HUES64 (cell line): ENCODE measurements at regions not wholly inside any gene's neighbourhood (a gene's known extent, or its start where the extent isn't known, plus 50 kb on each side); places are given as distances from the start of the nearest gene placed in this dataset.

ENCODE experiments used
- H3K27ac ChIP-seq: 2 replicates; pipeline ENCODE4 v1.7.0; 2013; ENCODE audit warnings: low read depth, low read length, inconsistent platforms
- H3K27me3 ChIP-seq: 2 replicates; pipeline ENCODE4 v1.6.1; 2013; ENCODE audit warnings: mild to moderate bottlenecking, low read length; ENCODE audit not compliant: insufficient read depth
- H3K36me3 ChIP-seq: 2 replicates; pipeline ENCODE4 v1.6.1; 2013; ENCODE audit warnings: mild to moderate bottlenecking, low read length; ENCODE audit not compliant: insufficient read depth
- H3K4me1 ChIP-seq: 2 replicates; pipeline ENCODE4 v1.6.1; 2013; ENCODE audit warnings: mild to moderate bottlenecking, low read length, moderate library complexity; ENCODE audit not compliant: insufficient read depth
- H3K4me3 ChIP-seq: 2 replicates; pipeline ENCODE4 v1.5.1; 2013; ENCODE audit warnings: mild to moderate bottlenecking, low read length, moderate library complexity
- H3K9ac ChIP-seq: 2 replicates; pipeline ENCODE4 v1.6.1; 2013; ENCODE audit warnings: mild to moderate bottlenecking, low read depth, low read length
- H3K9me3 ChIP-seq: 2 replicates; pipeline ENCODE4 v1.6.1; 2013; ENCODE audit warnings: low read depth, low read length; ENCODE audit not compliant: insufficient read depth
- WGBS: fragments of 150-250, 120-280 bp; methylation state at CpG from one replicate; pipeline ENCODE4 v1.1.7; 2013; ENCODE audit warnings: missing lambda C conversion rate; 5-methylcytosine and 5-hydroxymethylcytosine counted together

GRCh38 chr21:17402937-17403336, 109.9 kb upstream of the CXADR start:
- Histone ChIP-seq H3K36me3 (no peaks in the 10 kb centered on the region), H3K9me3 (no peaks in the 10 kb centered on the region), H3K9ac (no peak overlapping the region), H3K27ac (no peak overlapping the region), H3K4me1 (no peaks in the 10 kb centered on the region), H3K4me3 (no peak overlapping the region), H3K27me3 (no peaks in the 10 kb centered on the region)
- WGBS = 96% methylated on average over 3 of the region's 3 CpGs

- Histone ChIP-seq H3K4me1 (no peaks in the 10 kb centered on the region), H3K27ac (no peak overlapping the region), H3K27me3 (no peaks in the 10 kb centered on the region), H3K9ac (no peak overlapping the region), H3K9me3 (no peaks in the 10 kb centered on the region), H3K4me3 (no peak overlapping the region), H3K36me3 (no peaks in the 10 kb centered on the region)
- 91% methylated on average over 4 of the region's 4 CpGs for WGBS
These were observed 106.6 kb upstream of the CXADR start for GRCh38 chr21:17406202-17406601.

GRCh38 chr21:17414766-17415165, 98.1 kb upstream of the CXADR start:
- Histone ChIP-seq H3K4me1 (peaks cover 10% of the 10 kb centered on the region), H3K4me3 (no peak overlapping the region), H3K36me3 (no peaks in the 10 kb centered on the region), H3K27ac (no peak overlapping the region), H3K9me3 (no peaks in the 10 kb centered on the region), H3K9ac (no peak overlapping the region), H3K27me3 (no peaks in the 10 kb centered on the region)
- WGBS = 42% methylated on average over 1 of the region's 1 CpG

- no peaks in the 10 kb centered on the region for H3K27me3 ChIP-seq
- no peak overlapping the region for H3K4me3 ChIP-seq
- H3K27ac ChIP-seq = no peak overlapping the region
- H3K9ac ChIP-seq = no peak overlapping the region
- peaks cover 10% of the 10 kb centered on the region for H3K4me1 ChIP-seq
- no peaks in the 10 kb centered on the region for H3K9me3 ChIP-seq
- no peaks in the 10 kb centered on the region for H3K36me3 ChIP-seq
- 93% methylated on average over 2 of the region's 2 CpGs for WGBS
These were observed 96.7 kb upstream of the CXADR start for GRCh38 chr21:17416139-17416538.

- no peaks in the 10 kb centered on the region for H3K9me3 ChIP-seq
- H3K27me3 ChIP-seq = no peaks in the 10 kb centered on the region
- no peak overlapping the region for H3K9ac ChIP-seq
- no peak overlapping the region for H3K4me3 ChIP-seq
- H3K36me3 ChIP-seq = no peaks in the 10 kb centered on the region
- 96% methylated on average over 2 of the region's 2 CpGs for WGBS
- H3K4me1 ChIP-seq = no peaks in the 10 kb centered on the region
- no peak overlapping the region for H3K27ac ChIP-seq
These were observed 89.9 kb upstream of the CXADR start for GRCh38 chr21:17422931-17423330.

- no peak overlapping the region for H3K4me3 ChIP-seq
- 0 out of 2 replicates have a peak, but pooled peaks cover 4% of the 10 kb centered on the region for H3K4me1 ChIP-seq
- H3K9ac ChIP-seq = no peak overlapping the region
- H3K9me3 ChIP-seq = no peaks in the 10 kb centered on the region
- no peaks in the 10 kb centered on the region for H3K27me3 ChIP-seq
- WGBS = 97% methylated on average over 7 of the region's 7 CpGs
- H3K36me3 ChIP-seq = no peaks in the 10 kb centered on the region
- H3K27ac ChIP-seq = no peak overlapping the region
These were observed 85.7 kb upstream of the CXADR start for GRCh38 chr21:17427157-17427556.

GRCh38 chr21:17427831-17428483, 84.9 kb upstream of the CXADR start:
- Histone ChIP-seq H3K4me3 (no peak overlapping the region), H3K27me3 (no peaks in the 10 kb centered on the region), H3K9me3 (no peaks in the 10 kb centered on the region), H3K9ac (no peak overlapping the region), H3K36me3 (no peaks in the 10 kb centered on the region), H3K27ac (no peak overlapping the region), H3K4me1 (0 out of 2 replicates have a peak, but pooled peaks cover 4% of the 10 kb centered on the region)
- 89% methylated on average over 10 of the region's 10 CpGs for WGBS

GRCh38 chr21:17428484-17428869, 84.4 kb upstream of the CXADR start:
- Histone ChIP-seq H3K27me3 (no peaks in the 10 kb centered on the region), H3K9ac (no peak overlapping the region), H3K9me3 (no peaks in the 10 kb centered on the region), H3K27ac (no peak overlapping the region), H3K4me3 (no peak overlapping the region), H3K4me1 (0 out of 2 replicates have a peak, but pooled peaks cover 4% of the 10 kb centered on the region), H3K36me3 (no peaks in the 10 kb centered on the region)
- WGBS = 95% methylated on average over 5 of the region's 5 CpGs

- Histone ChIP-seq H3K9ac (no peak overlapping the region), H3K27ac (no peak overlapping the region), H3K4me1 (0 out of 2 replicates have a peak, but pooled peaks cover 4% of the 10 kb centered on the region), H3K36me3 (no peaks in the 10 kb centered on the region), H3K9me3 (no peaks in the 10 kb centered on the region), H3K4me3 (no peak overlapping the region), H3K27me3 (no peaks in the 10 kb centered on the region)
- 96% methylated on average over 5 of the region's 5 CpGs for WGBS
These were observed 83.9 kb upstream of the CXADR start for GRCh38 chr21:17428980-17429379.

- Histone ChIP-seq H3K9ac (no peak overlapping the region), H3K36me3 (no peaks in the 10 kb centered on the region), H3K27me3 (no peaks in the 10 kb centered on the region), H3K27ac (no peak overlapping the region), H3K4me1 (0 out of 2 replicates have a peak, but pooled peaks cover 4% of the 10 kb centered on the region), H3K9me3 (no peaks in the 10 kb centered on the region), H3K4me3 (no peak overlapping the region)
- 90% methylated on average over 3 of the region's 3 CpGs for WGBS
These were observed 82.9 kb upstream of the CXADR start for GRCh38 chr21:17429936-17430335.

- 92% methylated on average over 2 of the region's 3 CpGs for WGBS
These were observed 80.1 kb upstream of the CXADR start for GRCh38 chr21:17432732-17433057.

GRCh38 chr21:17433730-17434129, 79.1 kb upstream of the CXADR start:
- Histone ChIP-seq H3K4me3 (no peak overlapping the region), H3K9me3 (no peaks in the 10 kb centered on the region), H3K36me3 (no peaks in the 10 kb centered on the region), H3K4me1 (peaks cover 27% of the 10 kb centered on the region), H3K27ac (no peak overlapping the region), H3K9ac (no peak overlapping the region), H3K27me3 (no peaks in the 10 kb centered on the region)
- 85% methylated on average over 2 of the region's 2 CpGs for WGBS

More at GRCh38 chr21:17432732-17433057, 80.1 kb upstream of the CXADR start:
- H3K9ac ChIP-seq = no peak overlapping the region
- no peak overlapping the region for H3K4me3 ChIP-seq
- no peaks in the 10 kb centered on the region for H3K27me3 ChIP-seq
- H3K9me3 ChIP-seq = no peaks in the 10 kb centered on the region
- no peak overlapping the region for H3K27ac ChIP-seq
- peaks cover 17% of the 10 kb centered on the region for H3K4me1 ChIP-seq
- no peaks in the 10 kb centered on the region for H3K36me3 ChIP-seq
